GM21423 (cell line): ENCODE measurements at regions not wholly inside any gene's neighbourhood (a gene's known extent, or its start where the extent isn't known, plus 50 kb on each side); places are given as distances from the start of the nearest gene placed in this dataset.
"Not testable (repeated sequence)": the region's sequence is repeated elsewhere in the genome, so short reads cannot be mapped to it uniquely, and the experiment has no call there.

Experiments used
- ATAC-seq: cut with Tn5 transposase; IDR thresholded peaks from one replicate; pipeline ENCODE4 v1.9.1; 2021; ENCODE audit warnings: mild to moderate bottlenecking, moderate library complexity; ENCODE audit not compliant: unreplicated experiment

DNA sequence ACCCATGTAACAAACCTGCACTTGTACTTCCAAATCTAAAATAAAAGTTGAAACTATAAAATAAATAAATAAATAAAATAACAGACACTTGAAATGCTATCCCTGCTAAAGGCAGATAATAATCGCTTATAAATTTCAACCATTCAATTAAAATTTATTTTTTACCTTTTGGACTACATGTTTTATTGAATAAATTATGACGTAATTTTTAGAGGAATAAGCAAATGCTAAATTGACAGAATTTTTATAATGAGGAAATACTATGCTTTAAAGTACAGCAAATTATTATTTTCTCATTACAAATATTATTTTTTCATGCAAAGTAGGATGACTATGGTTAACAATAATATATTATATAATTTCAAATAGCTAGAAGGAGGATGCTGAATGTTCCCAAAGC, 658.6 kb upstream of the LMO3 start:
- no peak for ATAC-seq

- no peak for ATAC-seq
Measured at GRCh38 chr12:17239874-17240273, 633.9 kb upstream of the LMO3 start.

GRCh38 chr12:17235996-17236395, 630.0 kb upstream of the LMO3 start:
- ATAC-seq: no peak

- no peak for ATAC-seq
Measured at GRCh38 chr12:17215759-17216570, 610.0 kb upstream of the LMO3 start.

GRCh38 chr12:17214929-17215328, 609.0 kb upstream of the LMO3 start:
- peak; percentile 56 for ATAC-seq

GRCh38 chr12:17206553-17206952, 600.6 kb upstream of the LMO3 start:
- no peak for ATAC-seq

GRCh38 chr12:17204289-17205054, 598.5 kb upstream of the LMO3 start:
- ATAC-seq: no peak

DNA sequence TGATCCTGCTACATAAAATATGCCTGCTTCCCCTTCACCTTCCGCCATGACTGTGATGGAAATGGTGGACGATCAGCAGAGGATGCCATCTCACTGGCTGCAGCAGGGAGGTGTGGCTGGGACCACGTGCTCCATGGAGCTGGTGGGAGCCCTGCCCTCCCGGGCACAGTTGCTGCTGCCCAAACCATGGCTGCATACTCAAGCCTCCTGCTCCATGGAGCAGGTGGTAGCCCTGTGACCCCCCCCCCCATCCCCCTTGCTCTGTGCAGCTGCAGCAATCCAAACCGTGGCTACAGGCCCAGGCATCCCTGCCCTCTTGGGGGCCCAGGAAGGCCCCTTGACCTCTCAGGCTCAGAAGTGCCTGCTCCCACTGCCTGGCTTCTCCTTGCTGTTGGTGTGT, 597.5 kb upstream of the LMO3 start:
- ATAC-seq: no peak

- no peak for ATAC-seq
Measured at GRCh38 chr12:17197971-17198370, 592.0 kb upstream of the LMO3 start.

GRCh38 chr12:17192721-17193120, 586.8 kb upstream of the LMO3 start:
- ATAC-seq: no peak

- no peak for ATAC-seq
Measured at GRCh38 chr12:17169726-17170471, 563.9 kb upstream of the LMO3 start.

GRCh38 chr12:17159506-17160300, 553.7 kb upstream of the LMO3 start:
- no peak for ATAC-seq

DNA sequence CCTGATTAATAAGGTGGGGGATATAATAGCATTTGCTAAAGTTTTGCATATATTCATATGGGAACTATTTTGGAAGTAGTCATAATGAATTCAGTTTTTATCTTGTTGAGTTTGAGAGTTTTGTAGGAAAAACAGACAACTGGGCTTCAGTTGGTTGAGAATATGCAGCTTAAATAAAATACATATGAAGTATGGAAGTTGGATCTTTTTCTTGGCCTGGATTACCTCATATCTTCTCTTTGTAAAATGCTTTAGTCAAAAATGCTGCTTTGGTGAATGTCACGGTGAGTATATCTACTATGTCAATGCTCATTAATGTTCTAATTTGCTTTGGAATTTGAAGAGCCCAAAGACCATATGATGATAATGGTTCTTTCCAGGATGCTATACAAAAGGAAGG, 552.2 kb upstream of the LMO3 start:
- ATAC-seq: no peak

- no peak for ATAC-seq
Measured at GRCh38 chr12:17151917-17152316, 546.0 kb upstream of the LMO3 start.

DNA sequence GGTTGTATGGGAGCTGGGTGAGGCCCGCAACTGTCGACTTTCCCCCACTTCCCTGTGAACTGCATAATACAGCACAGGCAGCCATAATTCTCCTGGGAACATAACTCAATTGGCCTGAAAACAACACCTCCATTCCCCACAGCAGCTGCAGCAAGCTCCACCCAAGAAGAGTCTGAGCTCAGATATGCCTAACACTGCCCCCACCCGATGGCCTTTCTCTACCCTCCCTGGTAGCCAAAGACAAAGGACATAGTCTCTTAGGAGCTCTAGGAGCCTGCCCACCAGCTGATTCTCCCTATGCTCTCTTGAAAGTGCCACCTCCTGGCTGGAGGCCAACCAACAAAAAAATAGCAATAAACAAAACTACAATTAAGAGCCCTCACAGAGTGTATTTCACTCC, 542.7 kb upstream of the LMO3 start:
- ATAC-seq: no peak

- ATAC-seq: no peak
Measured at GRCh38 chr12:17142856-17143255, 536.9 kb upstream of the LMO3 start.

- no peak for ATAC-seq
Measured at GRCh38 chr12:17139931-17140330, 534.0 kb upstream of the LMO3 start.

DNA sequence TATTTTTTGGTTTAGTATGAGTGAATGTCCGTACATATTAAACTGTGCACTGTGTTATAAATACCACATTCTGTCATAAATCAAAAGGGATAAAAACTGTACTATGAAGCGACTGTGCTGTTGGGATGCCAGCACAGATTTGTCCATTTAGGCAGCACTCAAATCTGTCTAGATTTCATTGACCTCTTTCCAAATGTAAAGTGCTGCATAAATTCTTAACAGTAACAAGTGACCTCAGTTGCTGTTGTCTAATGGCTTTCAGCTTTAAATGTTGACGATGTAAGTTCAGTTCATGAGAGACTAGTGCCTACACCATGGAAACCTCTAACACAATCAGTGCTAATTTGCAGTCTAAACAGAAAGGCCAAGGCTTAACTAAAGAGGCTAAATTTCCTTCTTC, 531.4 kb upstream of the LMO3 start:
- ATAC-seq: no peak

- no peak for ATAC-seq
Measured at GRCh38 chr12:17134315-17134714, 528.4 kb upstream of the LMO3 start.

DNA sequence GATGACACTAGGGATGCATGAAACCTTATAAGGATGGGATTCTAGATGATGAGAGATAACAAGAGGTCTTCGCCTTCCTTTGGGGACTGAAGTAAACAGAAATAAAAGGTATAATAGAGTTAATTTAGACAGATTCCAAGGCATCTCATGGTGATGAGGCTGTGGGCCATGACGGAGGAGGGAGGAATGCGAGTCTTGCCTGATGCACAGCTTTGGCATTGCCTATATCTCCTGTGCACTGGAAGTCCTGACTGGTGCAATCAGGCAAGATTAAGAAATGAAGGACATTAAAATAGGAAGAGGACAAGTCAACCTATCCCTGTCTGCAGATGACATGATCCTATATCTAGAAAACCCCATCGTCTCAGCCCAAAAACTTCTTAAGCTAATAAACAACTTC, 526.4 kb upstream of the LMO3 start:
- no peak for ATAC-seq

- ATAC-seq: not testable (repeated sequence)
Measured at GRCh38 chr12:17116538-17116937, 510.6 kb upstream of the LMO3 start.
